Stimulated activated CD4-positive, alpha-beta T cell treated with anti-CD3 and anti-CD28 coated beads, Interleukin-15, amount 100 ng/mL, for 48 hours (primary cell): ENCODE measurements at regions not wholly inside any gene's neighbourhood (a gene's known extent, or its start where the extent isn't known, plus 50 kb on each side); places are given as distances from the start of the nearest gene placed in this dataset.
"Not testable (repeated sequence)": the region's sequence is repeated elsewhere in the genome, so short reads cannot be mapped to it uniquely, and the experiment has no call there.

Experiments used
- DNase-seq, 2 donors: peaks; one replicate each; pipeline ENCODE4 v3.0.0-alpha.2; 2020; ENCODE audit warnings: low read depth in 2 of 2

GRCh38 chr5:39558541-39558940 is 133.8 kb upstream of the DAB2 start:
- no peak for DNase-seq

GRCh38 chr5:39555788-39556187 is 131.0 kb upstream of the DAB2 start:
- no peak for DNase-seq

GRCh38 chr5:39547553-39548154 is 122.9 kb upstream of the DAB2 start:
- DNase-seq: no peak

- DNase-seq: no peak
Observed at GRCh38 chr5:39544941-39545340, 120.2 kb upstream of the DAB2 start.

- no peak for DNase-seq
Observed at GRCh38 chr5:39543335-39543734, 118.6 kb upstream of the DAB2 start.

GRCh38 chr5:39542511-39543285 is 117.9 kb upstream of the DAB2 start:
- no peak for DNase-seq

GRCh38 chr5:39541920-39542319 is 117.1 kb upstream of the DAB2 start:
- DNase-seq: no peak

GRCh38 chr5:39539470-39539869 is 114.7 kb upstream of the DAB2 start:
- DNase-seq: no peak

GRCh38 chr5:39534690-39535089 is 109.9 kb upstream of the DAB2 start:
- no peak for DNase-seq

GRCh38 chr5:39533749-39534148 is 109.0 kb upstream of the DAB2 start:
- DNase-seq: no peak

- no peak for DNase-seq
Observed at GRCh38 chr5:39532511-39532910, 107.7 kb upstream of the DAB2 start.

- DNase-seq: no peak
Observed at GRCh38 chr5:39531306-39531705, 106.5 kb upstream of the DAB2 start.

GRCh38 chr5:39526914-39527477 is 102.2 kb upstream of the DAB2 start:
- DNase-seq: no peak

- not testable (repeated sequence) for DNase-seq
Observed at GRCh38 chr5:39525781-39526180, 101.0 kb upstream of the DAB2 start.

- DNase-seq: no peak
Observed at GRCh38 chr5:39525271-39525670, 100.5 kb upstream of the DAB2 start.

- DNase-seq: no peak
Observed at GRCh38 chr5:39523821-39524220, 99.0 kb upstream of the DAB2 start.

GRCh38 chr5:39521940-39522590 is 97.3 kb upstream of the DAB2 start:
- DNase-seq: no peak

GRCh38 chr5:39521098-39521860 is 96.5 kb upstream of the DAB2 start:
- no peak for DNase-seq

- DNase-seq: no peak
Observed at GRCh38 chr5:39520232-39520572, 95.4 kb upstream of the DAB2 start.

- no peak for DNase-seq
Observed at GRCh38 chr5:39519566-39520231, 94.9 kb upstream of the DAB2 start.

- no peak for DNase-seq
Observed at GRCh38 chr5:39519079-39519478, 94.3 kb upstream of the DAB2 start.

GRCh38 chr5:39518516-39518915 is 93.7 kb upstream of the DAB2 start:
- no peak for DNase-seq
